ENCODE measurements at regions not wholly inside any gene's neighbourhood (a gene's known extent, or its start where the extent isn't known, plus 50 kb on each side); places are given as distances from the start of the nearest gene placed in this dataset.
A peak's percentile ranks its signal among the peaks of the same experiment; 100 is the strongest.

- no peaks in the 10 kb centered on the region for H3K9me3 ChIP-seq (replicated peaks; ENCODE audit: control insufficient read depth, low read depth, low read length)
- H3K4me3 ChIP-seq (ENCODE audit: low read length): no peak overlapping the region
- no peaks in the 10 kb centered on the region for H3K36me3 ChIP-seq (ENCODE audit: control insufficient read depth, insufficient read depth, low read length)
- H3K27me3 ChIP-seq (ENCODE audit: control insufficient read depth, insufficient read depth, low read length): no peaks in the 10 kb centered on the region
- H3K27ac ChIP-seq (ENCODE audit: low read length): no peak overlapping the region
- no peaks in the 10 kb centered on the region for H3K4me1 ChIP-seq (ENCODE audit: control insufficient read depth, insufficient read depth, low read length)
- DNase-seq: no peak
- 20% methylated on average over 1 of the region's 3 CpGs for WGBS (ENCODE audit: insufficient coverage)
Observed at GRCh38 chr4:181427076-181427475, 816.1 kb upstream of the TENM3 start.

GRCh38 chr4:181431006-181431405, 812.2 kb upstream of the TENM3 start:
- Histone ChIP-seq H3K27me3 (ENCODE audit: control insufficient read depth, insufficient read depth, low read length) (no peaks in the 10 kb centered on the region), H3K9me3 (replicated peaks; ENCODE audit: control insufficient read depth, low read depth, low read length) (no peaks in the 10 kb centered on the region), H3K36me3 (ENCODE audit: control insufficient read depth, insufficient read depth, low read length) (no peaks in the 10 kb centered on the region), H3K4me3 (ENCODE audit: low read length) (no peak overlapping the region), H3K27ac (ENCODE audit: low read length) (no peak overlapping the region), H3K4me1 (ENCODE audit: control insufficient read depth, insufficient read depth, low read length) (no peaks in the 10 kb centered on the region)
- DNase-seq: no peak
- WGBS (ENCODE audit: insufficient coverage): no CpG with 5 or more reads among the region's 1 CpG

GRCh38 chr4:181431661-181432060, 811.5 kb upstream of the TENM3 start:
- H3K4me3 ChIP-seq (ENCODE audit: low read length): no peak overlapping the region

GRCh38 chr4:181432335-181432734, 810.9 kb upstream of the TENM3 start:
- 34% methylated on average over 6 of the region's 6 CpGs for WGBS (ENCODE audit: insufficient coverage)
- no peaks in the 10 kb centered on the region for H3K27me3 ChIP-seq (ENCODE audit: control insufficient read depth, insufficient read depth, low read length)
- H3K4me3 ChIP-seq (ENCODE audit: low read length): no peak overlapping the region
- no peaks in the 10 kb centered on the region for H3K4me1 ChIP-seq (ENCODE audit: control insufficient read depth, insufficient read depth, low read length)
- H3K27ac ChIP-seq (ENCODE audit: low read length): no peak overlapping the region
- H3K36me3 ChIP-seq (ENCODE audit: control insufficient read depth, insufficient read depth, low read length): no peaks in the 10 kb centered on the region
- DNase-seq: no peak
- H3K9me3 ChIP-seq (replicated peaks; ENCODE audit: control insufficient read depth, low read depth, low read length): no peaks in the 10 kb centered on the region

More at GRCh38 chr4:181431661-181432060, 811.5 kb upstream of the TENM3 start:
- Histone ChIP-seq H3K36me3 (ENCODE audit: control insufficient read depth, insufficient read depth, low read length) (no peaks in the 10 kb centered on the region), H3K4me1 (ENCODE audit: control insufficient read depth, insufficient read depth, low read length) (no peaks in the 10 kb centered on the region), H3K27ac (ENCODE audit: low read length) (no peak overlapping the region), H3K27me3 (ENCODE audit: control insufficient read depth, insufficient read depth, low read length) (no peaks in the 10 kb centered on the region), H3K9me3 (replicated peaks; ENCODE audit: control insufficient read depth, low read depth, low read length) (no peaks in the 10 kb centered on the region)
- DNase-seq: no peak
- no CpG with 5 or more reads among the region's 3 CpGs for WGBS (ENCODE audit: insufficient coverage)

- Histone ChIP-seq H3K36me3 (ENCODE audit: control insufficient read depth, insufficient read depth, low read length) (no peaks in the 10 kb centered on the region), H3K9me3 (replicated peaks; ENCODE audit: control insufficient read depth, low read depth, low read length) (no peaks in the 10 kb centered on the region), H3K27me3 (ENCODE audit: control insufficient read depth, insufficient read depth, low read length) (no peaks in the 10 kb centered on the region), H3K4me1 (ENCODE audit: control insufficient read depth, insufficient read depth, low read length) (no peaks in the 10 kb centered on the region), H3K27ac (ENCODE audit: low read length) (no peak overlapping the region), H3K4me3 (ENCODE audit: low read length) (no peak overlapping the region)
- DNase-seq: no peak
- 90% methylated on average over 5 of the region's 7 CpGs for WGBS (ENCODE audit: insufficient coverage)
Observed at GRCh38 chr4:181437895-181438294, 805.3 kb upstream of the TENM3 start.

- no peak for DNase-seq
- Histone ChIP-seq H3K9me3 (replicated peaks; ENCODE audit: control insufficient read depth, low read depth, low read length) (no peaks in the 10 kb centered on the region), H3K4me3 (ENCODE audit: low read length) (no peak overlapping the region), H3K36me3 (ENCODE audit: control insufficient read depth, insufficient read depth, low read length) (no peaks in the 10 kb centered on the region), H3K27ac (ENCODE audit: low read length) (no peak overlapping the region), H3K4me1 (ENCODE audit: control insufficient read depth, insufficient read depth, low read length) (no peaks in the 10 kb centered on the region), H3K27me3 (ENCODE audit: control insufficient read depth, insufficient read depth, low read length) (no peaks in the 10 kb centered on the region)
- WGBS (ENCODE audit: insufficient coverage): 48% methylated on average over 4 of the region's 5 CpGs
Observed at GRCh38 chr4:181438641-181439040, 804.6 kb upstream of the TENM3 start.

- no peaks in the 10 kb centered on the region for H3K27me3 ChIP-seq (ENCODE audit: control insufficient read depth, insufficient read depth, low read length)
- DNase-seq: no peak
- no peak overlapping the region for H3K4me3 ChIP-seq (ENCODE audit: low read length)
- no peak overlapping the region for H3K27ac ChIP-seq (ENCODE audit: low read length)
- 18% methylated on average over 3 of the region's 6 CpGs for WGBS (ENCODE audit: insufficient coverage)
- no peaks in the 10 kb centered on the region for H3K9me3 ChIP-seq (replicated peaks; ENCODE audit: control insufficient read depth, low read depth, low read length)
- H3K36me3 ChIP-seq (ENCODE audit: control insufficient read depth, insufficient read depth, low read length): no peaks in the 10 kb centered on the region
- H3K4me1 ChIP-seq (ENCODE audit: control insufficient read depth, insufficient read depth, low read length): no peaks in the 10 kb centered on the region
Observed at GRCh38 chr4:181443021-181443420, 800.2 kb upstream of the TENM3 start.

GRCh38 chr4:181465826-181466225, 777.4 kb upstream of the TENM3 start:
- no peaks in the 10 kb centered on the region for H3K4me1 ChIP-seq (ENCODE audit: control insufficient read depth, insufficient read depth, low read length)
- H3K27ac ChIP-seq (ENCODE audit: low read length): no peak overlapping the region
- no peaks in the 10 kb centered on the region for H3K9me3 ChIP-seq (replicated peaks; ENCODE audit: control insufficient read depth, low read depth, low read length)
- no peak for DNase-seq
- no peaks in the 10 kb centered on the region for H3K36me3 ChIP-seq (ENCODE audit: control insufficient read depth, insufficient read depth, low read length)
- 100% methylated on average over 2 of the region's 7 CpGs for WGBS (ENCODE audit: insufficient coverage)
- H3K4me3 ChIP-seq (ENCODE audit: low read length): no peak overlapping the region
- no peaks in the 10 kb centered on the region for H3K27me3 ChIP-seq (ENCODE audit: control insufficient read depth, insufficient read depth, low read length)

- DNase-seq: peak; percentile 39
- no peak overlapping the region for H3K27ac ChIP-seq (ENCODE audit: low read length)
- no CpG with 5 or more reads among the region's 6 CpGs for WGBS (ENCODE audit: insufficient coverage)
- no peaks in the 10 kb centered on the region for H3K4me1 ChIP-seq (ENCODE audit: control insufficient read depth, insufficient read depth, low read length)
- no peaks in the 10 kb centered on the region for H3K36me3 ChIP-seq (ENCODE audit: control insufficient read depth, insufficient read depth, low read length)
- H3K9me3 ChIP-seq (replicated peaks; ENCODE audit: control insufficient read depth, low read depth, low read length): no peaks in the 10 kb centered on the region
- H3K27me3 ChIP-seq (ENCODE audit: control insufficient read depth, insufficient read depth, low read length): no peaks in the 10 kb centered on the region
- no peak overlapping the region for H3K4me3 ChIP-seq (ENCODE audit: low read length)
Observed at GRCh38 chr4:181468451-181468850, 774.8 kb upstream of the TENM3 start.

GRCh38 chr4:181470306-181470705, 772.9 kb upstream of the TENM3 start:
- H3K4me1 ChIP-seq (ENCODE audit: control insufficient read depth, insufficient read depth, low read length): no peaks in the 10 kb centered on the region
- no peaks in the 10 kb centered on the region for H3K27me3 ChIP-seq (ENCODE audit: control insufficient read depth, insufficient read depth, low read length)
- no peak overlapping the region for H3K4me3 ChIP-seq (ENCODE audit: low read length)
- no CpG with 5 or more reads among the region's 5 CpGs for WGBS (ENCODE audit: insufficient coverage)
- no peak overlapping the region for H3K27ac ChIP-seq (ENCODE audit: low read length)
- no peaks in the 10 kb centered on the region for H3K9me3 ChIP-seq (replicated peaks; ENCODE audit: control insufficient read depth, low read depth, low read length)
- H3K36me3 ChIP-seq (ENCODE audit: control insufficient read depth, insufficient read depth, low read length): no peaks in the 10 kb centered on the region
- DNase-seq: no peak

- WGBS (ENCODE audit: insufficient coverage): no CpG with 5 or more reads among the region's 3 CpGs
- Histone ChIP-seq H3K27me3 (ENCODE audit: control insufficient read depth, insufficient read depth, low read length) (no peaks in the 10 kb centered on the region), H3K27ac (ENCODE audit: low read length) (no peak overlapping the region), H3K4me3 (ENCODE audit: low read length) (no peak overlapping the region), H3K36me3 (ENCODE audit: control insufficient read depth, insufficient read depth, low read length) (no peaks in the 10 kb centered on the region), H3K4me1 (ENCODE audit: control insufficient read depth, insufficient read depth, low read length) (no peaks in the 10 kb centered on the region), H3K9me3 (replicated peaks; ENCODE audit: control insufficient read depth, low read depth, low read length) (no peaks in the 10 kb centered on the region)
- no peak for DNase-seq
Observed at GRCh38 chr4:181475359-181475758, 767.8 kb upstream of the TENM3 start.

All from muscle of leg (tissue), 3 donors.